Parathyroid adenoma (tissue), 2 donors: ENCODE measurements at regions not wholly inside any gene's neighbourhood (a gene's known extent, or its start where the extent isn't known, plus 50 kb on each side); places are given as distances from the start of the nearest gene placed in this dataset.

Experiments
- H2AFZ ChIP-seq: fragments of 300-600 bp; sonication (generic); one replicate; pipeline ENCODE4 v1.7.0; 2017; ENCODE audit warnings: antibody characterized with exemption, mild to moderate bottlenecking
- H3K27ac ChIP-seq: fragments of 300-600 bp; sonication (generic); one replicate; pipeline ENCODE4 v1.7.0; 2017
- H3K27me3 ChIP-seq: fragments of 300-600 bp; sonication (generic); one replicate; pipeline ENCODE4 v1.7.0; 2017; ENCODE audit warnings: low read length; ENCODE audit not compliant: control insufficient read depth, insufficient read depth
- H3K36me3 ChIP-seq: fragments of 300-600 bp; sonication (generic); one replicate; pipeline ENCODE4 v1.7.0; 2017; ENCODE audit warnings: low read length; ENCODE audit not compliant: control insufficient read depth, insufficient read depth
- H3K4me1 ChIP-seq: fragments of 300-600 bp; sonication (generic); one replicate; pipeline ENCODE4 v1.7.0; 2017; ENCODE audit warnings: control low read depth
- H3K4me2 ChIP-seq: fragments of 300-600 bp; sonication (generic); one replicate; pipeline ENCODE4 v1.7.0; 2017; ENCODE audit warnings: low read length
- H3K4me3 ChIP-seq: fragments of 300-600 bp; sonication (generic); one replicate; pipeline ENCODE4 v1.7.0; 2017; ENCODE audit warnings: low read depth, low read length
- H3K79me2 ChIP-seq: fragments of 300-600 bp; sonication (generic); one replicate; pipeline ENCODE4 v1.7.0; 2017; ENCODE audit warnings: control low read depth
- H3K9ac ChIP-seq: fragments of 300-600 bp; sonication (generic); one replicate; pipeline ENCODE4 v1.7.0; 2017; ENCODE audit warnings: mild to moderate bottlenecking
- H3K9me3 ChIP-seq: fragments of 300-600 bp; sonication (generic); one replicate; pipeline ENCODE4 v1.7.0; 2017; ENCODE audit warnings: low read length; ENCODE audit not compliant: control insufficient read depth
- CTCF ChIP-seq: fragments of 300-600 bp; sonication (generic); IDR thresholded peaks from one replicate; pipeline ENCODE4 v1.7.0; 2017; ENCODE audit warnings: antibody characterized with exemption, mild to moderate bottlenecking
- donor health status: primary hyperparathyroidism.

- no peak overlapping the region for H2AFZ ChIP-seq
- H3K4me3 ChIP-seq = no peak overlapping the region
- no peak overlapping the region for H3K27ac ChIP-seq
- no peaks in the 10 kb centered on the region for H3K79me2 ChIP-seq
- no peaks in the 10 kb centered on the region for H3K4me1 ChIP-seq
- H3K9me3 ChIP-seq = no peaks in the 10 kb centered on the region
- H3K4me2 ChIP-seq = no peak overlapping the region
- no peaks in the 10 kb centered on the region for H3K27me3 ChIP-seq
- H3K36me3 ChIP-seq = no peaks in the 10 kb centered on the region
- H3K9ac ChIP-seq = no peak overlapping the region
- no peak for TF ChIP-seq CTCF
Observed at GRCh38 chr5:167561796-167562195, 729.6 kb upstream of the WWC1 start.

- H3K79me2 ChIP-seq = no peaks in the 10 kb centered on the region
- H3K4me2 ChIP-seq = no peak overlapping the region
- H3K27ac ChIP-seq = no peak overlapping the region
- H3K4me3 ChIP-seq = no peak overlapping the region
- H3K4me1 ChIP-seq = no peaks in the 10 kb centered on the region
- H3K9me3 ChIP-seq = no peaks in the 10 kb centered on the region
- no peak overlapping the region for H3K9ac ChIP-seq
- H3K36me3 ChIP-seq = no peaks in the 10 kb centered on the region
- no peaks in the 10 kb centered on the region for H3K27me3 ChIP-seq
- no peak for TF ChIP-seq CTCF
- H2AFZ ChIP-seq = no peak overlapping the region
Observed at GRCh38 chr5:167564275-167564674, 727.2 kb upstream of the WWC1 start.

GRCh38 chr5:167565189-167565954, 726.1 kb upstream of the WWC1 start:
- Histone ChIP-seq H3K4me2 (no peak overlapping the region), H3K4me3 (no peak overlapping the region), H3K79me2 (no peaks in the 10 kb centered on the region), H3K9me3 (no peaks in the 10 kb centered on the region), H3K27me3 (peaks cover 2% of the 10 kb centered on the region), H3K36me3 (no peaks in the 10 kb centered on the region), H3K4me1 (no peaks in the 10 kb centered on the region), H3K9ac (no peak overlapping the region), H3K27ac (no peak overlapping the region), H2AFZ (no peak overlapping the region)
- TF ChIP-seq CTCF = no peak

- Histone ChIP-seq H3K4me3 (no peak overlapping the region), H3K79me2 (no peaks in the 10 kb centered on the region), H3K4me1 (no peaks in the 10 kb centered on the region), H3K27ac (no peak overlapping the region), H3K4me2 (no peak overlapping the region), H3K36me3 (no peaks in the 10 kb centered on the region), H3K9ac (no peak overlapping the region), H3K9me3 (no peaks in the 10 kb centered on the region), H2AFZ (no peak overlapping the region), H3K27me3 (peaks cover 2% of the 10 kb centered on the region)
- no peak for TF ChIP-seq CTCF
Observed at GRCh38 chr5:167570431-167570830, 721.0 kb upstream of the WWC1 start.

- Histone ChIP-seq H3K4me3 (no peak overlapping the region), H3K9me3 (no peaks in the 10 kb centered on the region), H2AFZ (no peak overlapping the region), H3K36me3 (no peaks in the 10 kb centered on the region), H3K27ac (no peak overlapping the region), H3K79me2 (no peaks in the 10 kb centered on the region), H3K4me1 (no peaks in the 10 kb centered on the region), H3K9ac (no peak overlapping the region), H3K27me3 (peaks cover 2% of the 10 kb centered on the region), H3K4me2 (no peak overlapping the region)
- TF ChIP-seq CTCF = no peak
Observed at GRCh38 chr5:167571824-167572223, 719.6 kb upstream of the WWC1 start.
